Smooth muscle cell (in vitro differentiated cells): ENCODE measurements at regions not wholly inside any gene's neighbourhood (a gene's known extent, or its start where the extent isn't known, plus 50 kb on each side); places are given as distances from the start of the nearest gene placed in this dataset.
A peak's percentile ranks its signal among the peaks of the same experiment; 100 is the strongest.

Source experiments
- DNase-seq: peaks from one replicate; lab custom pipeline; 2025; ENCODE audit not compliant: unreplicated experiment; lab: John Stamatoyannopoulos, UW
- H2AFZ ChIP-seq: fragments of 200-600 bp; sonication (generic); 2 replicates; pipeline ENCODE4 v1.6.0; 2016; ENCODE audit warnings: antibody characterized with exemption, low read depth, mild to moderate bottlenecking
- H3F3A ChIP-seq: fragments of 200-600 bp; sonication (generic); 2 replicates; pipeline ENCODE4 v1.6.0; 2017; ENCODE audit warnings: antibody characterized with exemption, low read depth
- H3K27ac ChIP-seq: fragments of 200-600 bp; sonication (generic); 2 replicates; pipeline ENCODE4 v1.5.1; 2016; ENCODE audit warnings: low read depth, mild to moderate bottlenecking
- H3K27me3 ChIP-seq: fragments of 200-600 bp; sonication (generic); 2 replicates; pipeline ENCODE4 v1.6.1; 2016; ENCODE audit warnings: low read depth, mild to moderate bottlenecking
- H3K36me3 ChIP-seq: fragments of 200-600 bp; sonication (generic); 2 replicates; pipeline ENCODE4 v1.5.1; 2016; ENCODE audit warnings: low read depth
- H3K4me1 ChIP-seq: fragments of 200-600 bp; sonication (generic); 2 replicates; pipeline ENCODE4 v1.5.1; 2016; ENCODE audit warnings: low read depth
- H3K4me2 ChIP-seq: fragments of 200-600 bp; sonication (generic); 2 replicates; pipeline ENCODE4 v1.6.0; 2016; ENCODE audit warnings: mild to moderate bottlenecking
- H3K4me3 ChIP-seq: fragments of 200-600 bp; sonication (generic); 2 replicates; pipeline ENCODE4 v1.5.1; 2016; ENCODE audit warnings: mild to moderate bottlenecking
- H3K79me2 ChIP-seq: fragments of 200-600 bp; sonication (generic); 2 replicates; pipeline ENCODE4 v1.6.0; 2016; ENCODE audit warnings: low read depth, mild to moderate bottlenecking
- H3K9ac ChIP-seq: fragments of 200-600 bp; sonication (generic); 2 replicates; pipeline ENCODE4 v1.6.0; 2016; ENCODE audit warnings: low read depth
- H3K9me3 ChIP-seq: fragments of 200-600 bp; sonication (generic); replicated peaks from 2 replicates; pipeline ENCODE4 v1.5.1; 2016; ENCODE audit warnings: low read depth
- H4K20me1 ChIP-seq: fragments of 200-600 bp; sonication (generic); 2 replicates; pipeline ENCODE4 v1.6.0; 2016; ENCODE audit warnings: low read depth
- CTCF ChIP-seq: fragments of 200-600 bp; sonication (generic); IDR thresholded peaks from 2 replicates; pipeline ENCODE4 v1.5.1; 2017; ENCODE audit warnings: borderline replicate concordance, mild to moderate bottlenecking, antibody characterized with exemption; ENCODE audit not compliant: insufficient read depth, poor library complexity, severe bottlenecking
- WGBS: methylation state at CpG from one replicate; pipeline ENCODE4 v1.1.7; 2016; ENCODE audit warnings: low lambda C conversion rate; 5-methylcytosine and 5-hydroxymethylcytosine counted together

- Histone ChIP-seq H3F3A (no peaks in the 10 kb centered on the region), H3K9me3 (no peaks in the 10 kb centered on the region), H2AFZ (no peak overlapping the region), H3K4me1 (no peaks in the 10 kb centered on the region), H3K27me3 (no peaks in the 10 kb centered on the region), H3K36me3 (no peaks in the 10 kb centered on the region), H3K4me3 (no peak overlapping the region), H3K27ac (no peak overlapping the region), H3K9ac (no peak overlapping the region), H4K20me1 (no peaks in the 10 kb centered on the region), H3K79me2 (no peaks in the 10 kb centered on the region), H3K4me2 (no peak overlapping the region)
- TF ChIP-seq CTCF: no peak
- 55% methylated on average over 4 of the region's 4 CpGs for WGBS
- DNase-seq: no peak
Measured at GRCh38 chr21:35651196-35651595, 409.1 kb downstream of the SETD4 start.

- no peaks in the 10 kb centered on the region for H3K4me1 ChIP-seq
- no peaks in the 10 kb centered on the region for H3K79me2 ChIP-seq
- WGBS: 37% methylated on average over 4 of the region's 4 CpGs
- peak overlapping the region; percentile 23 for H3K4me2 ChIP-seq
- H3K9ac ChIP-seq: no peak overlapping the region
- TF ChIP-seq CTCF: no peak
- H3K9me3 ChIP-seq: no peaks in the 10 kb centered on the region
- no peaks in the 10 kb centered on the region for H3K36me3 ChIP-seq
- H3F3A ChIP-seq: no peaks in the 10 kb centered on the region
- no peaks in the 10 kb centered on the region for H4K20me1 ChIP-seq
- no peak overlapping the region for H3K4me3 ChIP-seq
- no peak overlapping the region for H2AFZ ChIP-seq
- H3K27ac ChIP-seq: peak overlapping the region; percentile 4
- DNase-seq: no peak
- H3K27me3 ChIP-seq: no peaks in the 10 kb centered on the region
Measured at GRCh38 chr21:35649186-35649585, 411.1 kb downstream of the SETD4 start.

GRCh38 chr21:35648512-35648911 lies 411.8 kb downstream of the SETD4 start:
- H3K9ac ChIP-seq: no peak overlapping the region
- TF ChIP-seq CTCF: no peak

GRCh38 chr21:35646606-35647005 lies 413.7 kb downstream of the SETD4 start:
- Histone ChIP-seq H2AFZ (no peak overlapping the region), H3F3A (no peaks in the 10 kb centered on the region), H3K27ac (no peak overlapping the region), H3K36me3 (no peaks in the 10 kb centered on the region), H3K4me3 (no peak overlapping the region), H3K4me1 (no peaks in the 10 kb centered on the region), H4K20me1 (no peaks in the 10 kb centered on the region), H3K79me2 (no peaks in the 10 kb centered on the region), H3K9me3 (no peaks in the 10 kb centered on the region), H3K9ac (no peak overlapping the region), H3K4me2 (no peak overlapping the region), H3K27me3 (no peaks in the 10 kb centered on the region)
- no peak for DNase-seq
- no peak for TF ChIP-seq CTCF
- WGBS: 62% methylated on average over 2 of the region's 2 CpGs

More at GRCh38 chr21:35648512-35648911, 411.8 kb downstream of the SETD4 start:
- Histone ChIP-seq H3K4me1 (no peaks in the 10 kb centered on the region), H3K27me3 (no peaks in the 10 kb centered on the region), H3F3A (no peaks in the 10 kb centered on the region), H3K9me3 (no peaks in the 10 kb centered on the region), H3K27ac (no peak overlapping the region), H3K4me2 (no peak overlapping the region), H2AFZ (no peak overlapping the region), H3K36me3 (no peaks in the 10 kb centered on the region), H3K79me2 (no peaks in the 10 kb centered on the region), H3K4me3 (no peak overlapping the region), H4K20me1 (no peaks in the 10 kb centered on the region)
- 48% methylated on average over 2 of the region's 2 CpGs for WGBS
- no peak for DNase-seq
